ENCODE measurements at regions not wholly inside any gene's neighbourhood (a gene's known extent, or its start where the extent isn't known, plus 50 kb on each side); places are given as distances from the start of the nearest gene placed in this dataset.

GRCh38 chr13:24053519-24054251 lies 106.8 kb upstream of the SPATA13 start:
- DNase-seq (ENCODE audit: low read depth), result peak; percentile 26
- peak; percentile 84 for TF ChIP-seq CTCF (IDR thresholded peaks at IDR 0.05; ENCODE audit: low read depth, low read length, missing control alignments)
- H3K4me3 ChIP-seq (ENCODE audit: low read depth, low read length), result no peak overlapping the region

DNA sequence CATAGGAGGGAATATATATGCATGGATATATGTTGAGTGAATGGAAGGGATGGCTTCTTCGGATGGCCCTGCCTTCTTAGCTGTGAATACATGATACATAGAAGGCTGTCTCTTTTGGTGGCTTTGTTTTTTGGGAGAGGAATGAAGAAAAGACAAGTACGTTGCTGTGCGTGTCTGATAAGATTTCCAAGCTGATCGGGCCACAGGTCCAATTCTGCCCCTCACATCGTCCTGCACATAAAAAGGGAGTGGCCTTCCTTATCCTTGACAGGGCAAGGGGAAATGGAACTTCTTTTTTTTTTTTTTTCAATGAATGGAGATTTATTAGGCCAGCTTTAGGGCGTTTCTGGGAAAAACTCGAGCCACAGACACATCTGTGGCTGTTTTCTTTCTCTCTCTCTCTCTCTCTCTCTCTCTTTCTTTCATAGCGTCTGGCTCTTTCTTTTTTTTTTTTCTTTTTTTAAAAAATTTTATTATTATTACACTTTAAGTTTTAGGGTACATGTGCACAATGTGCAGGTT lies 103.8 kb upstream of the SPATA13 start:
- DNase-seq (ENCODE audit: low read depth), result no peak
- no peak for TF ChIP-seq CTCF (IDR thresholded peaks at IDR 0.05; ENCODE audit: low read depth, low read length, missing control alignments)
- H3K4me3 ChIP-seq (ENCODE audit: low read depth, low read length), result no peak overlapping the region

GRCh38 chr13:24060993-24061392 lies 99.5 kb upstream of the SPATA13 start:
- no peak overlapping the region for H3K4me3 ChIP-seq (ENCODE audit: low read depth, low read length)
- TF ChIP-seq CTCF (IDR thresholded peaks at IDR 0.05; ENCODE audit: low read depth, low read length, missing control alignments), result no peak
- no peak for DNase-seq (ENCODE audit: low read depth)

GRCh38 chr13:24063281-24063877 lies 97.1 kb upstream of the SPATA13 start:
- no peak overlapping the region for H3K4me3 ChIP-seq (ENCODE audit: low read depth, low read length)
- no peak for TF ChIP-seq CTCF (IDR thresholded peaks at IDR 0.05; ENCODE audit: low read depth, low read length, missing control alignments)
- DNase-seq (ENCODE audit: low read depth), result no peak

DNA sequence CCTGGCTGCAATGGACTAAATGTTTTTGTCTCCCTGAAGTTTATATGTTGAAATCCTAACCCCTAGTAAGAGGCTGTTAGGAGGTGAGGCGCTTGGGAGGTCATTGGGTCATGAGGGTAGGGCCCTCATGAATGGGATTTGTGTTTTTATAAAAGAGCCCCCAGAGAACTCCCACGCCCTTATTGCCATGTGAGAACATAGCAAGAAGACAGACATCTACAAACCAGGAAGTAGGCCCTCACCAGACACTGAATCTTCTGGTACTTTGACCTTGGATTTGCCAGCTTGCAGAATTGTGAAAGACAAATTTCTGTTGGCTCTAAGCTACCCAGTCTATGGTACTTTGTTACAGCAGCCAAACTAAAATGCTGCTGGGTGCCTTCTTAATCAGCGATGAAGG lies 96.1 kb upstream of the SPATA13 start:
- no peak overlapping the region for H3K4me3 ChIP-seq (ENCODE audit: low read depth, low read length)
- TF ChIP-seq CTCF (IDR thresholded peaks at IDR 0.05; ENCODE audit: low read depth, low read length, missing control alignments), result no peak
- no peak for DNase-seq (ENCODE audit: low read depth)

- DNase-seq (ENCODE audit: low read depth), result no peak
- TF ChIP-seq CTCF (IDR thresholded peaks at IDR 0.05; ENCODE audit: low read depth, low read length, missing control alignments), result no peak
- H3K4me3 ChIP-seq (ENCODE audit: low read depth, low read length), result no peak overlapping the region
Measured at GRCh38 chr13:24065176-24065575, 95.3 kb upstream of the SPATA13 start.

Measured in GM12864 (cell line).